Osteoblast (primary cell): ENCODE measurements at regions not wholly inside any gene's neighbourhood (a gene's known extent, or its start where the extent isn't known, plus 50 kb on each side); places are given as distances from the start of the nearest gene placed in this dataset.
A peak's percentile ranks its signal among the peaks of the same experiment; 100 is the strongest.

Experiments
- DNase-seq: peaks from one replicate; pipeline ENCODE4 v3.0.0; 2011; ENCODE audit warnings: low spot score, mixed read lengths; ENCODE audit not compliant: insufficient read length; ENCODE audit errors: missing footprints
- H2AFZ ChIP-seq: 2 replicates; pipeline ENCODE4 v1.6.0; 2011; ENCODE audit warnings: mild to moderate bottlenecking, low read length
- H3K27ac ChIP-seq: 2 replicates; pipeline ENCODE4 v1.5.1; 2011; ENCODE audit warnings: mild to moderate bottlenecking, low read depth, low read length, moderate library complexity
- H3K27me3 ChIP-seq: 2 replicates; pipeline ENCODE4 v1.6.0; 2012; ENCODE audit warnings: mild to moderate bottlenecking, control low read depth, inconsistent platforms, low read length, moderate library complexity; ENCODE audit not compliant: insufficient read depth
- H3K36me3 ChIP-seq: 2 replicates; pipeline ENCODE4 v1.5.1; 2011; ENCODE audit warnings: mild to moderate bottlenecking, low read length, control low read depth, moderate library complexity; ENCODE audit not compliant: insufficient read depth
- H3K4me1 ChIP-seq: 2 replicates; pipeline ENCODE4 v1.5.1; 2011; ENCODE audit warnings: mild to moderate bottlenecking, low read length, control low read depth, moderate library complexity; ENCODE audit not compliant: insufficient read depth
- H3K4me2 ChIP-seq: 2 replicates; pipeline ENCODE4 v1.6.0; 2011; ENCODE audit warnings: mild to moderate bottlenecking, low read length; ENCODE audit not compliant: insufficient read depth
- H3K4me3 ChIP-seq: fragments of 200-600 bp; sonication (generic); 3 replicates; pipeline ENCODE4 v1.5.1; 2012; ENCODE audit warnings: mild to moderate bottlenecking, low read length, inconsistent platforms; ENCODE audit not compliant: insufficient read depth
- H3K79me2 ChIP-seq: 2 replicates; pipeline ENCODE4 v1.6.0; 2012; ENCODE audit warnings: mild to moderate bottlenecking, low read length, control low read depth, inconsistent platforms; ENCODE audit not compliant: insufficient read depth
- H3K9me3 ChIP-seq: 2 replicates; pipeline ENCODE4 v1.5.1; 2011; ENCODE audit warnings: low read depth, low read length, control low read depth
- H4K20me1 ChIP-seq: 2 replicates; pipeline ENCODE4 v1.6.0; 2012; ENCODE audit warnings: mild to moderate bottlenecking, low read length, control low read depth; ENCODE audit not compliant: insufficient read depth
- CTCF ChIP-seq: IDR thresholded peaks from 2 replicates; pipeline ENCODE4 v1.5.1; 2011; ENCODE audit warnings: mild to moderate bottlenecking, low read depth, low read length, moderate library complexity; ENCODE audit errors: extremely low read depth

GRCh38 chr6:165001502-165002157, 307.8 kb downstream of the C6orf118 start:
- Histone ChIP-seq H3K9me3 (no peaks in the 10 kb centered on the region), H3K4me3 (no peak overlapping the region), H3K27ac (no peak overlapping the region), H3K4me1 (no peaks in the 10 kb centered on the region), H2AFZ (no peak overlapping the region), H3K36me3 (no peaks in the 10 kb centered on the region), H4K20me1 (no peaks in the 10 kb centered on the region), H3K27me3 (no peaks in the 10 kb centered on the region), H3K4me2 (no peak overlapping the region), H3K79me2 (no peaks in the 10 kb centered on the region)
- no peak for TF ChIP-seq CTCF
- no peak for DNase-seq

- Histone ChIP-seq H3K79me2 (no peaks in the 10 kb centered on the region), H3K4me2 (no peak overlapping the region), H3K4me3 (no peak overlapping the region), H3K27me3 (no peaks in the 10 kb centered on the region), H4K20me1 (no peaks in the 10 kb centered on the region), H3K9me3 (no peaks in the 10 kb centered on the region), H3K27ac (no peak overlapping the region), H3K4me1 (no peaks in the 10 kb centered on the region), H3K36me3 (no peaks in the 10 kb centered on the region), H2AFZ (no peak overlapping the region)
- no peak for DNase-seq
- TF ChIP-seq CTCF = no peak
Measured at GRCh38 chr6:164998297-164998696, 311.1 kb downstream of the C6orf118 start.

- Histone ChIP-seq H3K36me3 (no peaks in the 10 kb centered on the region), H3K4me1 (no peaks in the 10 kb centered on the region), H3K4me2 (no peak overlapping the region), H3K27me3 (no peaks in the 10 kb centered on the region), H3K79me2 (no peaks in the 10 kb centered on the region), H4K20me1 (no peaks in the 10 kb centered on the region), H3K4me3 (no peak overlapping the region), H3K9me3 (no peaks in the 10 kb centered on the region), H3K27ac (no peak overlapping the region), H2AFZ (peak overlapping the region; percentile 25)
- TF ChIP-seq CTCF = no peak
- DNase-seq = peak; percentile 29
Measured at GRCh38 chr6:164996838-164997237, 312.6 kb downstream of the C6orf118 start.

GRCh38 chr6:164991573-164991972, 317.8 kb downstream of the C6orf118 start:
- Histone ChIP-seq H3K27ac (no peak overlapping the region), H3K27me3 (no peaks in the 10 kb centered on the region), H3K79me2 (no peaks in the 10 kb centered on the region), H3K4me1 (no peaks in the 10 kb centered on the region), H3K4me2 (no peak overlapping the region), H3K9me3 (no peaks in the 10 kb centered on the region), H2AFZ (no peak overlapping the region), H3K4me3 (no peak overlapping the region), H3K36me3 (no peaks in the 10 kb centered on the region), H4K20me1 (no peaks in the 10 kb centered on the region)
- DNase-seq = no peak
- no peak for TF ChIP-seq CTCF
